ENCODE measurements at regions not wholly inside any gene's neighbourhood (a gene's known extent, or its start where the extent isn't known, plus 50 kb on each side); places are given as distances from the start of the nearest gene placed in this dataset.

DNA sequence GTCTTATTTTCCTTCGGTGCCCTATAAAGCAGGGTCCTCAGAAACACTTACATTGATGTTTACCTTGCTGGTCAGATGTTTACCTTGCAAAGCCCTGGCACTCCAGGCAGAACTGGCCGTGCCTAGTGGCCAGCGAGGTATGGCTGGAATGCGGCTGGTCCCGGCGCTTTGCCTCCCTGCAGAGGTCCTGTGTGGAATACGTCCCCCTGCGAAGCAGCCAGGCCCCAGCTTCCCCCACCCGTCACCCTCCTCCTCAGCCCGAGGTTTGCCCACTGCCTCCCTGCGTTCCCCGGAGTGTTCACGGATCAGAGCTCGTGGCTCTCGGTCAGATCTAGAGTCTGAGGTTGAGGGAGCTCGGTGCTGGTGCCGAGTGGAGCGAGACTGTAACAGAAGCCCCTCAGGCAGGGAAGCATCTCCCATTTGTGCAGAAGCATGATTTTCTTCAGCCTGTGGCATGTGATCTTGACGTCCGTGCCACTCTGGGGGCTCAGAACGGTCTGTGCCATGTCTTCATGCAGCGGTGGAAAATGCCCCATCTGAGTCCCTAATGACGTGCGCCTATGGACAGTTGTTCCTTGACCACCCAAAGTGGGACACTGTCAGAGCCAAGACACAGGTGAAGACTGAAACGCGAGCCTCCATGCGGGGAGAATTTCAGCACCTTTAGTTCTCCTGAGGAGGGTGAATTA is 54.8 kb upstream of the SOX1 start:
- no peak for TF ChIP-seq CTCF (IDR thresholded peaks at IDR 0.05)
- TF ChIP-seq POLR2A (IDR thresholded peaks at IDR 0.05) = no peak
